DND-41 (cell line): ENCODE measurements at regions not wholly inside any gene's neighbourhood (a gene's known extent, or its start where the extent isn't known, plus 50 kb on each side); places are given as distances from the start of the nearest gene placed in this dataset.

Experiments
- ATAC-seq: fragments of 200-7000 bp; cut with Tn5 transposase; 3 replicates; pipeline ENCODE4 v1.9.1; 2021; ENCODE audit warnings: low read depth; ENCODE audit not compliant: insufficient read depth
- DNase-seq: peaks from one replicate; pipeline ENCODE4 v3.0.0-alpha.2; 2020
- H2AFZ ChIP-seq: 2 replicates; pipeline ENCODE4 v1.6.0; 2012; ENCODE audit warnings: low read depth, low read length
- H3K27ac ChIP-seq: 2 replicates; pipeline ENCODE4 v1.5.1; 2012; ENCODE audit warnings: low read length, inconsistent platforms
- H3K27me3 ChIP-seq: fragments of 200-600 bp; sonication (generic); 2 replicates; pipeline ENCODE4 v1.6.0; 2012; ENCODE audit warnings: low read length, mild to moderate bottlenecking, inconsistent platforms; ENCODE audit not compliant: insufficient read depth, poor library complexity
- H3K36me3 ChIP-seq: 2 replicates; pipeline ENCODE4 v1.5.1; 2012; ENCODE audit warnings: low read length, inconsistent platforms; ENCODE audit not compliant: insufficient read depth
- H3K4me1 ChIP-seq: 2 replicates; pipeline ENCODE4 v1.5.1; 2012; ENCODE audit warnings: mild to moderate bottlenecking, low read length; ENCODE audit not compliant: insufficient read depth
- H3K4me2 ChIP-seq: 2 replicates; pipeline ENCODE4 v1.6.0; 2012; ENCODE audit warnings: mild to moderate bottlenecking, moderate library complexity, low read length, inconsistent platforms; ENCODE audit not compliant: insufficient read depth
- H3K4me3 ChIP-seq, 2 experiments: fragments of 200-600 bp in 1 of 2; shearing (Covaris generic) in 1 of 2; 2 replicates each; pipeline ENCODE4 v1.5.1; 2012 to 2016; ENCODE audit warnings: inconsistent platforms in 2 of 2, low read length in 2 of 2, mild to moderate bottlenecking in 2 of 2, low read depth in 1 of 2, moderate library complexity in 1 of 2
- H3K79me2 ChIP-seq: 2 replicates; pipeline ENCODE4 v1.6.0; 2012; ENCODE audit warnings: low read length, inconsistent platforms; ENCODE audit not compliant: insufficient read depth
- H3K9ac ChIP-seq: 2 replicates; pipeline ENCODE4 v1.6.0; 2012; ENCODE audit warnings: low read depth, mild to moderate bottlenecking, inconsistent platforms, low read length, moderate library complexity
- H3K9me3 ChIP-seq: 2 replicates; pipeline ENCODE4 v1.5.1; 2012; ENCODE audit warnings: low read length, moderate library complexity, mild to moderate bottlenecking, inconsistent platforms; ENCODE audit not compliant: insufficient read depth, severe bottlenecking
- H4K20me1 ChIP-seq: 2 replicates; pipeline ENCODE4 v1.6.0; 2012; ENCODE audit warnings: low read length; ENCODE audit not compliant: insufficient read depth
- EZH2 ChIP-seq: IDR thresholded peaks from 3 replicates; pipeline ENCODE4 v1.6.1; 2012; ENCODE audit warnings: borderline replicate concordance, low read depth, mild to moderate bottlenecking, moderate library complexity, low read length, inconsistent platforms; ENCODE audit not compliant: severe bottlenecking
- TF ChIP-seq, protein P1 (sequence below): IDR thresholded peaks from 2 replicates; pipeline ENCODE4 v1.5.1; 2012; ENCODE audit warnings: borderline replicate concordance, low read length, moderate library complexity, mild to moderate bottlenecking; ENCODE audit not compliant: poor library complexity, severe bottlenecking; ENCODE audit errors: extremely low read depth

DNA sequence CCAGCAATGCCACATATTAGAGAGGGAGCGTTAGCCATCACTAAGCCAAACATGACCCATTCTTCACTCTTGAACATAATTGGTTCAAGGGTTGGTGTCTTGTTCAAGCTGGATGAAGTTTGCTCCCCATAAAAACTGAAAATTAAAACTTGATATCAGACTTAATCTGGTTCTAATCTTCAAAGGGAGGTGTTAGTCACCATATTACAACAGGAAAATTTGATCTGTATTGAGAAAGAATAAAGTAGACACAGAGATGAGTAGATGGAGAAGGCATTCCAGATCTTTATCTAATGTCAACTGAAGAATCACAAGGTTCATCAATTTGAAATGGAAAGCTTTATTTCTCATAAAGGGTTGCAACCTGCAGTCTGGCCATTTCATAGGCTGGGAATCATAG, 972.8 kb downstream of the HACE1 start:
- Histone ChIP-seq H4K20me1 (no peaks in the 10 kb centered on the region), H3K79me2 (no peaks in the 10 kb centered on the region), H3K36me3 (no peaks in the 10 kb centered on the region), H3K9me3 (no peaks in the 10 kb centered on the region), H3K4me2 (no peak overlapping the region), H2AFZ (no peak overlapping the region), H3K4me3 (no peak overlapping the region), H3K4me1 (no peaks in the 10 kb centered on the region), H3K27ac (no peak overlapping the region), H3K9ac (no peak overlapping the region), H3K27me3 (no peaks in the 10 kb centered on the region)
- TF ChIP-seq, protein P1, sequence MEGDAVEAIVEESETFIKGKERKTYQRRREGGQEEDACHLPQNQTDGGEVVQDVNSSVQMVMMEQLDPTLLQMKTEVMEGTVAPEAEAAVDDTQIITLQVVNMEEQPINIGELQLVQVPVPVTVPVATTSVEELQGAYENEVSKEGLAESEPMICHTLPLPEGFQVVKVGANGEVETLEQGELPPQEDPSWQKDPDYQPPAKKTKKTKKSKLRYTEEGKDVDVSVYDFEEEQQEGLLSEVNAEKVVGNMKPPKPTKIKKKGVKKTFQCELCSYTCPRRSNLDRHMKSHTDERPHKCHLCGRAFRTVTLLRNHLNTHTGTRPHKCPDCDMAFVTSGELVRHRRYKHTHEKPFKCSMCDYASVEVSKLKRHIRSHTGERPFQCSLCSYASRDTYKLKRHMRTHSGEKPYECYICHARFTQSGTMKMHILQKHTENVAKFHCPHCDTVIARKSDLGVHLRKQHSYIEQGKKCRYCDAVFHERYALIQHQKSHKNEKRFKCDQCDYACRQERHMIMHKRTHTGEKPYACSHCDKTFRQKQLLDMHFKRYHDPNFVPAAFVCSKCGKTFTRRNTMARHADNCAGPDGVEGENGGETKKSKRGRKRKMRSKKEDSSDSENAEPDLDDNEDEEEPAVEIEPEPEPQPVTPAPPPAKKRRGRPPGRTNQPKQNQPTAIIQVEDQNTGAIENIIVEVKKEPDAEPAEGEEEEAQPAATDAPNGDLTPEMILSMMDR: no peak
- TF ChIP-seq EZH2: no peak
- ATAC-seq: no peak
- no peak for DNase-seq

DNA sequence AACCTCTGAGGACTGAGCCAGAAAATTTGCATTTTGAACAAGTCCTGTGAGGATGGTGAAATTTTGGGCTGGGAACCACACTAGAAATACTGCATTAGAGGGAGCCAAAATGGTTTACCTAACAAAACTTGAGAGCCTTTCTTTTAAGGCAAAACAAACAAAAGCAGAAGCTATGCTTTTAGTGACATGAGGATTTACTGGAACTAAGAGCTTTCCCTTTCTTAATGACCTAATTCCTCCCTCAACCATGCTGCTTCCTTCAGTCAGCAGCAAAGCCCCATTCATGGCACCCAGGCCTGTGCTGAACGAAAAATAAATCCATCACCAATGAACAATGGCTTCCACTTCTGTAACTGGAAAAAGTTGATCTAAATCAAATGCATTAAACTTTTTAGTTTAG, 974.3 kb downstream of the HACE1 start:
- H3K79me2 ChIP-seq: no peaks in the 10 kb centered on the region
- ATAC-seq (no peak), DNase-seq (no peak)
- no peak overlapping the region for H3K27ac ChIP-seq
- H3K4me3 ChIP-seq: no peak overlapping the region
- TF ChIP-seq, protein P1: no peak
- TF ChIP-seq EZH2: no peak
- no peak overlapping the region for H2AFZ ChIP-seq
- no peaks in the 10 kb centered on the region for H3K27me3 ChIP-seq
- H3K4me2 ChIP-seq: no peak overlapping the region
- no peak overlapping the region for H3K9ac ChIP-seq
- no peaks in the 10 kb centered on the region for H3K36me3 ChIP-seq
- no peaks in the 10 kb centered on the region for H4K20me1 ChIP-seq
- H3K9me3 ChIP-seq: no peaks in the 10 kb centered on the region
- no peaks in the 10 kb centered on the region for H3K4me1 ChIP-seq

DNA sequence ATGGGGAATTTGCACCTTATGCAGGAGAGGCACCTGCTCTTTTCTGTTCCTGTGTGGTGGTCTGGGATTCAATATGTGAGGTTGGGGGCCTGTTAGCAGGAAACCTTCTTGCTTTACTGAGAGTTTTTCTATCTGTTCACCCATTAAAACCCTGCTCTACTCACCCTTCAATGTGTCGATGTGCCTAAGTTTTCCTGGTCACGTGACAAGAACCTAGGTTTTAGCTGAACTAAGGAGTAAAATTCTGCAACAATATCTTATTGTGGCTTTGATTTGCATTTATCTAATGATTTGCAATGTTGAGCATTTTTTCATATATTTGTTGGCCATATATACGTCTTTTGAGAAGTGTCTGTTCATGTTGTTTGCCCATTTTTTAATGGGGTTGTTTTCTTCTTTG, 979.9 kb downstream of the HACE1 start:
- ATAC-seq (no peak), DNase-seq (no peak)
- H3K79me2 ChIP-seq: no peaks in the 10 kb centered on the region
- H3K36me3 ChIP-seq: no peaks in the 10 kb centered on the region
- no peak overlapping the region for H3K9ac ChIP-seq
- H3K27ac ChIP-seq: no peak overlapping the region
- H3K9me3 ChIP-seq: no peaks in the 10 kb centered on the region
- no peaks in the 10 kb centered on the region for H4K20me1 ChIP-seq
- H3K4me2 ChIP-seq: no peak overlapping the region
- no peak overlapping the region for H2AFZ ChIP-seq
- no peaks in the 10 kb centered on the region for H3K27me3 ChIP-seq
- no peaks in the 10 kb centered on the region for H3K4me1 ChIP-seq
- TF ChIP-seq, protein P1: no peak
- no peak for TF ChIP-seq EZH2
- no peak overlapping the region for H3K4me3 ChIP-seq

DNA sequence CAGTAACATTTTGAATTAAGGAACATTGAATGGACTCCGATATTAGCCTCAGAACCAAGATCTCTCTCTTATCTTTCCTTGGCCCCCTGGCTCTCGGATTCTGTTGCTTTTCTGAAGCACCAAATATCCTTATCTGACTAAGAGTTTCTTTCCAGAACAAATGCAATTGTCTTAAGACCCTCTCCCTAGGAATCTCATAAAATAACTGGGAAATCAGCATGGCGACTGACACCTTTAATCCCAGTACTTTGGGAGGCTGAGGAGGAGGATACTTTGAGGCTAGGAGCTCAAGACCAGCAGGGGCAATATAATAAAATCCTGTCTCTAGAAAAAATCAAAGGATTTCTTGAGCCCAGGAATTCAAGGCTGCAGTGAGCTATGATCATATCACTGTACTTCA, 984.5 kb downstream of the HACE1 start:
- no peak overlapping the region for H3K4me2 ChIP-seq
- no peaks in the 10 kb centered on the region for H3K4me1 ChIP-seq
- H3K9ac ChIP-seq: no peak overlapping the region
- H3K27ac ChIP-seq: no peak overlapping the region
- no peaks in the 10 kb centered on the region for H4K20me1 ChIP-seq
- DNase-seq (no peak), ATAC-seq (no peak)
- no peaks in the 10 kb centered on the region for H3K27me3 ChIP-seq
- TF ChIP-seq, protein P1: no peak
- TF ChIP-seq EZH2: no peak
- H3K36me3 ChIP-seq: no peaks in the 10 kb centered on the region
- H2AFZ ChIP-seq: no peak overlapping the region
- H3K4me3 ChIP-seq: no peak overlapping the region
- H3K79me2 ChIP-seq: no peaks in the 10 kb centered on the region
- no peaks in the 10 kb centered on the region for H3K9me3 ChIP-seq
